Activated naive CD4-positive, alpha-beta T cell treated with anti-CD3 and anti-CD28 coated beads for 36 hours (primary cell): ENCODE measurements at regions not wholly inside any gene's neighbourhood (a gene's known extent, or its start where the extent isn't known, plus 50 kb on each side); places are given as distances from the start of the nearest gene placed in this dataset.

Experiments
- CTCF ChIA-PET: fragments of 350-600 bp; sonication (Branson Sonifier 250); formaldehyde crosslinking; loops from one replicate; lab custom pipeline; 2021; ENCODE audit warnings: antibody characterized with exemption; lab: Charles Lee
- DNase-seq: peaks from one replicate; pipeline ENCODE4 v3.0.0-alpha.2; 2020
- H3K27ac Mint-ChIP-seq: one replicate; pipeline ENCODE4 v1.8.0; 2021; ENCODE audit warnings: mild to moderate bottlenecking, mixed read lengths
- H3K27me3 Mint-ChIP-seq: one replicate; pipeline ENCODE4 v1.8.0; 2021; ENCODE audit warnings: low read depth, mixed read lengths
- H3K36me3 Mint-ChIP-seq: one replicate; pipeline ENCODE4 v1.8.0; 2021; ENCODE audit warnings: low read depth, mixed read lengths
- H3K4me1 Mint-ChIP-seq: one replicate; pipeline ENCODE4 v1.8.0; 2021; ENCODE audit warnings: low read depth, mixed read lengths
- H3K4me3 Mint-ChIP-seq: one replicate; pipeline ENCODE4 v1.8.0; 2021; ENCODE audit warnings: mild to moderate bottlenecking, moderate library complexity, mixed read lengths
- H3K9me3 Mint-ChIP-seq: one replicate; pipeline ENCODE4 v1.8.0; 2021; ENCODE audit warnings: mixed read lengths
- intact Hi-C: fragments of 100-400 bp; cut with micrococcal nuclease; formaldehyde crosslinking; loops from one replicate; pipeline ENCODE4 v1.15.1; 2023

DNA sequence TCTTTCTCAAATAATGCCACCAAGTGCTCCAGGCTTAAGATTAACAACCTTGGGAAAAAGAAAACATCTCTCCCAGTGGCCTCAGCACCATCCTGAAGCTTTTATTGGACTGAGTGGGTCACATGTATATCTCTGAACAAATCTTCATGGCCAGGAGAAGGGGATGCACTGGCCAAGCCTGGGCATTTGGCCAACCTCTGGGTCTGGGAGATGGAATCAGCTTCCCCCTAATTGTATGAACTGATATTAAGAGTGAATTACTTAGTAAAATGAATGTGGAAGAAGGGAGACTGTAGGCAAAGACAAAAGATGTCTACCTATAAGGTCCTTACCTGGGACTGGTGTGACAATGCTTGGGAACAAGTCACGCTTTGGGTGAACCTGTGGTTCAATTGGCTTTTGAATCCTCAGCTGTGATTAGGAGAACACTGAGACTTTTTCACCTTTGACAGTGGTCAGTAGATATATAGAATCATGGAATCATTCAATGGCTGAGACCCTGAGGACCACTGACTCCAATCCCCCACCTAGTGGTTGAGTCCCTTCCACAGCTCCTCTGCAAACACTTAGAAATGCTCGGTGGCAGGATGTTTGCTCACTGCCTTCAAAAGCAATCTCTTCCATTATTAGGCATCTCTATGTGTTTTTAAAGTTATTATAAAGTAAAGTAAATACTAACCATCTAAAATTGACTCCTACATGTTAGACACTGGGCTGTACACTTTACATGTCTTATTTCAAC, 102.6 kb upstream of the ATP1A1 start:
- H3K27me3 Mint-ChIP-seq = no peaks in the 10 kb centered on the region
- no peak for DNase-seq
- no peaks in the 10 kb centered on the region for H3K9me3 Mint-ChIP-seq
- CTCF ChIA-PET = interaction anchor here (1.3 kb wide), 1 partner anchor 215 kb away, joined by 3 read pairs; no protein-coding TSS in a partner anchor
- H3K4me3 Mint-ChIP-seq = no peak overlapping the region
- intact Hi-C loops = no loop called here
- no peak overlapping the region for H3K27ac Mint-ChIP-seq
- peaks cover 12% of the 10 kb centered on the region for H3K4me1 Mint-ChIP-seq
- no peaks in the 10 kb centered on the region for H3K36me3 Mint-ChIP-seq

DNA sequence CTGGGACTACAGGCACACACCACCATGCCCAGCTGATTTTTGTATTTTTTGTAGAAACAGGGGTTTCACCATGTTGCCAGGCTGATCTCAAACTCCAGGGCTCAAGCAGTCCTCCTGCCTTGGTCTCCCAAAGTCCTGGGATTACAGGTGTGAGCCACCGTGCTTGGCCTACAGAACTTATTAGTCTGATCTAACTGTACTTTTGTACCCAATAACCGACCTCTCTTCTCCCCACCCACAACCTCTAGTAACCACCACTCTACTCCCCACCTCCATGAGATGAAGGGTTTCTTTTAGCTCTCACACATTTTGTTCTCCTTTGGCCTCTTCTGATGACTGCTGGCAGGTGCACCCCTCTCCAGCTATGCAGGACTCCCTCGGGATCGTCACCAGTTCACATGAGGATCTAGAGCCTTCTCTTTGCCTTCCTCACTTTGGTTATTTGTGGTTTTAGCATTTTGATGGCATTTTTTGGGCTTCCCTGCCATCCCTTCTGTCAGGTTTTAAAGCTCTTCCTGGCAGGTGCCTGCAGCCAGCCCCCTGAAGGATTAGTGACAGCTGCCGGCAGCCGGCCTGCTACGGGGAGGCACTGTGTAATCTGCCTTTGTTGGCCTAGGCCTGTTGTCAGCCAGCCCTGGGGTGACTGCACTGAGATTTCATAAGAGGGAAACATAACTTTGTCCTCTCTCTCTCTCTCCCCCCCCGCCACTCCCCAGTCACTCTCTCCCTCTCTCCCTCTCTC, 99.8 kb upstream of the ATP1A1 start:
- DNase-seq = no peak
- Mint-ChIP-seq H3K4me1 (peaks cover 4% of the 10 kb centered on the region), H3K27ac (no peak overlapping the region), H3K4me3 (no peak overlapping the region), H3K36me3 (no peaks in the 10 kb centered on the region), H3K27me3 (no peaks in the 10 kb centered on the region), H3K9me3 (no peaks in the 10 kb centered on the region)
- intact Hi-C loops = no loop called here
- CTCF ChIA-PET = no interaction called here

DNA sequence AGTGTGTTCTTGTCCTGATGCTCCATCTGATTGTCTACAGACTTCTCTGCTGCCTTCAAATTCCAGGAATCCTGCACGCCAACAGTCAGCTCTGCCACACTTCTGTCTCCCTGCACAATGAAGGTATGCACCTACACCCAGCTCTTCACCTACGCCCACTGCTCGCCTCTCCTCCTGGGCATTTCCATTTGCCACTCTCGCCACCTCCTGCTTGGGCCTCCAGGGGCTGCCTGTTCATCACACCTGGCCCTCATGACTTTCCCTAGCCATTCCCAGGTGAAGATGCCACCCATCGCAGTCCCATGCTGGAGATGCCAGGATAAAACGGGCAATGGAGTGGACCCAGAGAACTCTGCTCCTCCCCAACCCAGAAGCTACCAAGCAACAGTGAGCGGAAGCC, 96.5 kb upstream of the ATP1A1 start:
- Mint-ChIP-seq H3K4me1 (no peaks in the 10 kb centered on the region), H3K4me3 (no peak overlapping the region), H3K27me3 (no peaks in the 10 kb centered on the region), H3K36me3 (no peaks in the 10 kb centered on the region), H3K9me3 (peaks cover 6% of the 10 kb centered on the region), H3K27ac (no peak overlapping the region)
- intact Hi-C loops = no loop called here
- CTCF ChIA-PET = no interaction called here
- no peak for DNase-seq

DNA sequence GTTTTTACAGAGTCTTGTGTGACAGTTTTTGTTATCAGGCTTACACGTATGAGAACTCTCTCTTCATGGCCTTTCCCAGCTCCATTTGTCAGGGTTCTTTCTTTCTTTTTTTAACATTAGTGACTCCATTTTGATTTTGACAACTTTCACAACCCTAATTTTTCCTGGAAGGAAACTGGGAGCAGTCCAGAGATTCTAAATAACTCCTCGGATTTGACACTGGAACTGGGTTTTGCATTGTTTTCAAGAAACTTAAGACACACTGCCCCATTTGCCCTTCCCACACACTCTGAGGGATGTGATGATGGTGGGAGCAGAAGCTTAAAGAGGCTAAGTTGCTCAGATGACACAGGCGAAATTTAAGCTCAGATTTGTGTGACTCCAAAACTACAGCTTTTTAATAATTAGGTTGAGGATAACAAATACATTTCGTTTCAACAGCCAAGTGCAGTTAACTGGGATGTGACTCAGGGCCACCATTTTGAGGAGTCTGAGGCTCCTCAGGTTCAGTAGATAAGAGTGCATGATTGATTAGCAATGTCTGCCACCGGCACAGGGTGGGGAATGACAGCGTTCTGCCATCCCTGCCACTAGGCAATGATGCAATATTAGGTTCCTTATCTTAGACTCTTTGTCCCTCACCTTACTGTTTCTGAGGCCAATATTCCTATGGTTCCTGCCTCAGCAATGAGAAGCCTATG, 95.1 kb upstream of the ATP1A1 start:
- Mint-ChIP-seq H3K4me1 (no peaks in the 10 kb centered on the region), H3K27ac (no peak overlapping the region), H3K27me3 (no peaks in the 10 kb centered on the region), H3K9me3 (peaks cover 8% of the 10 kb centered on the region), H3K36me3 (no peaks in the 10 kb centered on the region), H3K4me3 (no peak overlapping the region)
- CTCF ChIA-PET = interaction anchor here (0.8 to 1.3 kb wide), 2 partner anchors 10 to 343 kb away, joined by 3 read pairs; no protein-coding TSS in a partner anchor
- no peak for DNase-seq
- intact Hi-C loops = no loop called here

DNA sequence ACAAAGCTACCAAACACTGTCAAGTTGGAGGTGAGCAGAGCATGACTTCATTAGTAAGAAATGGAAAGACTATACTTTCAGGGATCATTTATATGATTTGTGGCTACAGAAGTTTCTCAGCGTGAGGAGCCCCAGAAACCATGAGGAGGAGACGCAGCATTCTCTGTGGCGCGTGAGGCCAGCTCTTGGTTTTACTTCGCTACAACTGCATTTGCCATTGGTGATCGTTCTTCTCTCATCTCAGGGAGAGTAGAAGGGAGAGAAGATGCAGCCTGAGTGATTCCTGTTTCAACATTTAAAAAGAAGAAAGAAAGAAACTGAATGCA, 94.5 kb upstream of the ATP1A1 start:
- Mint-ChIP-seq H3K27ac (no peak overlapping the region), H3K36me3 (no peaks in the 10 kb centered on the region), H3K9me3 (peaks cover 10% of the 10 kb centered on the region), H3K27me3 (no peaks in the 10 kb centered on the region), H3K4me3 (no peak overlapping the region), H3K4me1 (no peaks in the 10 kb centered on the region)
- no peak for DNase-seq
- CTCF ChIA-PET = interaction anchor here (1.2 to 1.3 kb wide), 2 partner anchors 10 to 79 kb away, joined by 3 to 4 read pairs; no protein-coding TSS in a partner anchor
- intact Hi-C loops = no loop called here

DNA sequence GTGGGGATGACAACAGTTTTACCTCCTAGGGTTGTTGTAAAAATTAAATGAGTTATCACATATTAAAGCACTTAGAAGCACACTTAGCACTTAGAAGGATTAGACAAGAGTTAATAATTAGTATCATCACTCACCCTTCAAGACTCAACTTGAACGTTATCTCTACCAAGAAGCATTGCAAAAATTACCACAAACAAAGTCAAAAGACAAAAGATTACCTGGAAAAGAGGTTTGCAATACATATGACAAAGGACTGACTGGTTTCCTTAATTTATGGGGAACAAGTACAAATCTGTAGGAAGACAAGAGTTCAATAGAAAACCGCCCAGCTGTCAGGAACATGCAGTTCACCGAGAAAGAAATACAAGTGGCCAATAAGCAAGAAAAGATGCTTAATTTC, 93.3 kb upstream of the ATP1A1 start:
- no peak for DNase-seq
- H3K4me3 Mint-ChIP-seq = no peak overlapping the region
- H3K9me3 Mint-ChIP-seq = peaks cover 10% of the 10 kb centered on the region
- CTCF ChIA-PET = interaction anchor here (1.2 kb wide), 1 partner anchor 78 kb away, joined by 4 read pairs; no protein-coding TSS in a partner anchor
- H3K36me3 Mint-ChIP-seq = no peaks in the 10 kb centered on the region
- H3K27ac Mint-ChIP-seq = no peak overlapping the region
- no peaks in the 10 kb centered on the region for H3K27me3 Mint-ChIP-seq
- intact Hi-C loops = no loop called here
- H3K4me1 Mint-ChIP-seq = no peaks in the 10 kb centered on the region

DNA sequence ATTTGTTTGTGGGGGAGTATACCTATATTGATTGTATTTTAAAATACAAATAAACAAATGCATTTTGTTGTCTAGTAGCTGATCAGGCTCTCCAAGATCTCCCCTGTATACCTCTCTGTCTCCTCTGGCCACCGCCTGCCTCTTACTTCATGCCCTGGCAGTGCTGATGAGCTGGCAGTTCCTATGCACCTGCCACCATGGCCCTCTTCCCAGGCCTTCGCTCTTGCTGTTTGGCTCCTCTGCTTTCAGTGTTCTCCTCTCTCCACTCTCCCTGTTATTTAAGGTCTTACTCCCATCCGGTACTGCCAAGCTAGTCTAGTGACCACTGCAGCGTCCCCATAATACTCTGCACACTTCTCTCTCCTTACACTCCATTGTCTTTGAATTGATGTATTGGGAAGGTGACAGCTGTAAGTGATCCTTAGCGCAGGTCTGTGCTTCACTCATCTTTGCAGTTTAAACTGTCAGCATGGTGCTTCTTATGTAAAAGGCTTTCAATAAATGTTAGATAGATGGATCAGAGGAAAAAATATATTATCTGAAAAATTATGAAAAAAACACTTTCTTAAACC, 88.1 kb upstream of the ATP1A1 start:
- H3K4me3 Mint-ChIP-seq = no peak overlapping the region
- H3K27me3 Mint-ChIP-seq = no peaks in the 10 kb centered on the region
- H3K4me1 Mint-ChIP-seq = peaks cover 8% of the 10 kb centered on the region
- no peak overlapping the region for H3K27ac Mint-ChIP-seq
- intact Hi-C loops = no loop called here
- no peaks in the 10 kb centered on the region for H3K36me3 Mint-ChIP-seq
- peaks cover 10% of the 10 kb centered on the region for H3K9me3 Mint-ChIP-seq
- CTCF ChIA-PET = no interaction called here
- no peak for DNase-seq

DNA sequence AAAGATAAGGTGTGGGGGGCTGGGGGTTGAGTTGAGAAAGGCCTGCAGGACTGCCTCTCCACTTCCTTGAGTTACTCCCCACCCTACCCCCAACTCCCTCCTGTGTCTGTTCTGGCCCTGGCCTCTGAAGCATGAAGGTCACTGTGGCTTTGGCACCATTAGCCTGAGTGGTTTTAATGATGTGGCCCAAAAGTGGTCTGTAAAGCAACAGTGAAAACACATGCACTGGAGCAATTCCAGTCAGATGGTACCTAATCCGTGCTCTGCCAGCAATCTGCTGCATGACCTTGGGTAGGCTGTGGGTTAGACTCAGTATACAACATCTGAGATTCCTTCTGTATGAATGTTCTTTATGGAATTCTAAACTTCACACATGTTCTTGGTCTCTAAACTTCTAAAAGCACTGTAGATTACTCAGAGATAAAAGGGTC, 86.5 kb upstream of the ATP1A1 start:
- CTCF ChIA-PET = interaction anchor here (1.2 kb wide), 1 partner anchor 43 kb away, joined by 3 read pairs; no protein-coding TSS in a partner anchor
- Mint-ChIP-seq H3K36me3 (no peaks in the 10 kb centered on the region), H3K4me1 (peaks cover 8% of the 10 kb centered on the region), H3K4me3 (no peak overlapping the region), H3K9me3 (peaks cover 4% of the 10 kb centered on the region), H3K27me3 (no peaks in the 10 kb centered on the region), H3K27ac (no peak overlapping the region)
- no peak for DNase-seq
- intact Hi-C loops = no loop called here

DNA sequence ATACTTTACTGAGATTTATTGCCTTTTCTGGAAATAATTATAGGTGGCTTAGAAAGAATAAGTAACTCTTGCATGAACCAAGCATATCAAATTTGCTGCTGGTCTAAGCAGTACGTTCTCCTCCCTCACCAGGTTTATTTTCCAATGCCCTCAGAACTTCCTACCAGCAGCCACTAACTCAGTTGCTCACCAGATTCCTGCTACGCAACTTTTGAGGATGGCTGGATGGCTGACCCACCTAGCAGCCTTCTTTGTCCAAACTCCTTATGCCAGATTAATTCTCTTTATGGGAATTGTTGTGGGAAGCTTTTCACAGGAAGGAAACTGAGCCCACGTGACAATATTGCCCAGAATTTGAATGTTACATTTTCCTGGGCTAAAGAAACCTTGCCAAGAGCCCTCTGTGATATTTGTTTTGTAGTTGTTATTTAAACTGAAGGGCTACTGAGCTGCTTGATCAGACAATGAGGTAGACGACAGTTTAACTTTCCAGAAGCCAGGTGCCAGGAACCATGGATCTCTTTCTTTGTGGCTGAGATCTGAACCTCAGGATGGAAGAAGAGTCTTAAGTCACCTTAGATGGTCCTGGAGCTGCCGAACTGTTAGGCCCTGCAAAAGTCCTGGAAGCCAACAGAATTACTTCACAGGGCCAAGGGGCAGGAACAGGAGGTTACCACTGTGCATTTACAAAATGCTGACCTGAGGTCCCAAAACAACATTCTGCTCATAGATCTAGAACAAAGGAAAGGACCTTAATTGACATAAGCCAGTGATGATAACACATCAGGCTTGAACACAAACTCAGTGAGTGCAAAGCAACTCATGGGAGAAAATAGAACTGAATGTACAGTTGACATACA, 85.5 kb upstream of the ATP1A1 start:
- H3K9me3 Mint-ChIP-seq = peaks cover 4% of the 10 kb centered on the region
- intact Hi-C loops = no loop called here
- no peak overlapping the region for H3K4me3 Mint-ChIP-seq
- no peaks in the 10 kb centered on the region for H3K27me3 Mint-ChIP-seq
- H3K4me1 Mint-ChIP-seq = peaks cover 8% of the 10 kb centered on the region
- no peak for DNase-seq
- no peaks in the 10 kb centered on the region for H3K36me3 Mint-ChIP-seq
- CTCF ChIA-PET = no interaction called here
- H3K27ac Mint-ChIP-seq = no peak overlapping the region

DNA sequence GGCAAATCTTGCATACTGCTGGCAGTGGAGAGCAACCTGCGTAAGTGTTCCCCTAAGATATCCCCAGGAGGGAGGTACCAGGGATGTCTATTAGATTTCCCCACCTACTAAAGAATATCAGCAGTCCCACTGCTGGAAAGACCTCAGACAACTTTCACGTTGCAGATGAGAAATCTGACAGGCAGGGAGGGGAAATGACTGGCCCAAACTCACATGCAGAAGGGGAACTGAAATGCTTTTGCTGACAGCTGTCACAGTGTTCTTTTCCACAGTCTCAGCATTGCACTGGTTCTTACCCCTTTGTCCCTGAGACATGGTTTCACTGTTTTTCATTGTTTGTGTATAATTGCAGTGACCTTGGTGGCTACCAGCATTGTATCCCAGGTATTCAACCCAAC, 84.8 kb upstream of the ATP1A1 start:
- peaks cover under 1% of the 10 kb centered on the region for H3K9me3 Mint-ChIP-seq
- intact Hi-C loops = no loop called here
- no peak overlapping the region for H3K4me3 Mint-ChIP-seq
- H3K27me3 Mint-ChIP-seq = no peaks in the 10 kb centered on the region
- H3K36me3 Mint-ChIP-seq = no peaks in the 10 kb centered on the region
- CTCF ChIA-PET = no interaction called here
- H3K27ac Mint-ChIP-seq = no peak overlapping the region
- DNase-seq = no peak
- peaks cover 8% of the 10 kb centered on the region for H3K4me1 Mint-ChIP-seq

DNA sequence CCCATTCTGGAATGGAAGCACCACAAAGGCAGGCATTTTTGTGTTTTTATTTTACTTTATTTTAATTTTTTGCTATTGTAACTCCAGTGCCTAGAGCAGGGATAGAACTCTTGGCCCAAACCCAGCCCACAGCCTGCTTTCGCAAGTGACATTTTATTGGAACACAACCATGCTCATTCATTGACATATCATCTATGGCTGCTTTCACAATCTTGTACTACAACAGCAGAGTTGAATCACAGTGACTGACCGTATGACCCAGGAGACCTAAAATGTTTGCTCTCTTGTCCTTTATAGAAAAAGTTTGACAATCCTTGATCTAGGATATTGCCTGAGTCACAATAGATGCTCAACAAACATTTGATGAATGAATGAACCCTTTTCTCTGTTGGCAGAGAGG, 83.9 kb upstream of the ATP1A1 start:
- CTCF ChIA-PET = no interaction called here

More for the DNA sequence above, 83.9 kb upstream of the ATP1A1 start:
- no peak for DNase-seq
- Mint-ChIP-seq H3K9me3 (no peaks in the 10 kb centered on the region), H3K27me3 (no peaks in the 10 kb centered on the region), H3K36me3 (no peaks in the 10 kb centered on the region), H3K27ac (no peak overlapping the region), H3K4me3 (no peak overlapping the region), H3K4me1 (peaks cover 8% of the 10 kb centered on the region)
- intact Hi-C loops = no loop called here
